ENCODE measurements at regions not wholly inside any gene's neighbourhood (a gene's known extent, or its start where the extent isn't known, plus 50 kb on each side); places are given as distances from the start of the nearest gene placed in this dataset.

DNA sequence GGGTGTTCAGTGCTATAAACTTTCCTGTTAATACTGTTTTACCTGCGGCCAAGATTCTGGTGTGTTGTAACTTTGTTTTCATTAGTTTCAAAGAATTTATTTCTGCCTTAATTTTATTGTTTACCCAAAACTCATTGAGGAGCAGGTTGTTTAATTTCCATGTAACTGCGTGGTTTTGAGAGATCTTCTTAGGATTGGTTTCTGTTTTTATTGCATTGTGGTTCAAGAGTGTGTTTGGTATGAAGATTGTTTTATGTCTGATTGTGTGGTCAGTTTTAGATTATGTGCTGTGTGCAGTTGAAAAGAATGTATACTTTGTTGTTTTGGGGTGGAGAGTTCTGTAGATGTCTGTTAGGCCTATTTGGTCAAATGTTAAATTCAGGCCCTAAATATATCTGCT lies 133.5 kb upstream of the GALNT15 start:
- TF ChIP-seq EZH2phosphoT487 (IDR thresholded peaks at IDR 0.05; ENCODE audit: insufficient read depth, low read depth) (no peak), EZH2 (IDR thresholded peaks at IDR 0.05; ENCODE audit: insufficient read depth, poor library complexity, severe bottlenecking) (no peak)

All from GM23248 (cell line).